GM12878 (cell line): ENCODE measurements at regions not wholly inside any gene's neighbourhood (a gene's known extent, or its start where the extent isn't known, plus 50 kb on each side); places are given as distances from the start of the nearest gene placed in this dataset.

Experiments used
- ATAC-seq: fragments of 200-7000 bp; cut with Tn5 transposase; 3 replicates; pipeline ENCODE4 v1.9.1; 2020; ENCODE audit warnings: mild to moderate bottlenecking, moderate library complexity
- BruUV-seq: library from RNA; stranded (reverse); fragments of 400-500 nt; replicated peaks from 2 replicates; lab custom pipeline; 2021; lab: Mats Ljungman, UMichigan
- CTCF ChIA-PET: fragments of 300-600 bp; sonication (Branson Sonifier 250); formaldehyde crosslinking; extraction: SDS; loops from one replicate; lab custom pipeline; 2021; ENCODE audit warnings: inconsistent platforms; lab: Yijun Ruan, JAX
- POLR2A ChIA-PET: fragments of 350-600 bp; formaldehyde crosslinking; extraction: SDS; loops from one replicate; lab custom pipeline; 2021; ENCODE audit warnings: inconsistent platforms; lab: Charles Lee
- RAD21 ChIA-PET: fragments of 300-600 bp; sonication (Branson Sonifier 250); formaldehyde crosslinking; loops from one replicate; lab custom pipeline; 2023; ENCODE audit warnings: antibody characterized with exemption; ENCODE audit not compliant: unreplicated experiment; lab: Charles Lee
- SMC1A ChIA-PET: fragments of 300-600 bp; sonication (Branson Sonifier 250); formaldehyde crosslinking; loops from one replicate; lab custom pipeline; 2023; ENCODE audit not compliant: unreplicated experiment, uncharacterized antibody; lab: Charles Lee
- DNase-seq: peaks from one replicate; pipeline ENCODE4 v3.0.0-alpha.2; 2011; ENCODE audit warnings: low read depth, low spot score
- FAIRE-seq: peaks from 3 replicates; lab custom pipeline; 2011; peaks lifted over from hg19 to GRCh38; lab: Jason Lieb, UNC
- H2AFZ ChIP-seq: 2 replicates; pipeline ENCODE4 v1.6.0; 2011; ENCODE audit warnings: low read depth, low read length, control low read depth; ENCODE audit not compliant: control insufficient read depth
- H3K27ac ChIP-seq: 2 replicates; pipeline ENCODE4 v1.5.1; 2011; ENCODE audit warnings: control low read depth; ENCODE audit not compliant: control insufficient read depth, insufficient read depth
- H3K27me3 ChIP-seq, 2 experiments: replicated peaks in 1 of 2; 2 replicates each; pipeline versions ENCODE4 v1.6.0 to v1.6.1; 2011; ENCODE audit warnings: low read length in 1 of 2; ENCODE audit not compliant: control insufficient read depth in 2 of 2, insufficient read depth in 2 of 2
- H3K36me3 ChIP-seq, 2 experiments: 2 replicates each; pipeline ENCODE4 v1.5.1; 2011; ENCODE audit warnings: low read length in 1 of 2; ENCODE audit not compliant: control insufficient read depth in 2 of 2, insufficient read depth in 2 of 2
- H3K4me1 ChIP-seq: 2 replicates; pipeline ENCODE4 v1.6.1; 2011; ENCODE audit warnings: mild to moderate bottlenecking, low read length, moderate library complexity, mixed read lengths; ENCODE audit not compliant: control insufficient read depth, insufficient read depth
- H3K4me2 ChIP-seq: 2 replicates; pipeline ENCODE4 v1.6.0; 2011; ENCODE audit warnings: control low read depth; ENCODE audit not compliant: control insufficient read depth, insufficient read depth
- H3K4me3 ChIP-seq: fragments of 200-600 bp; sonication (generic); 2 replicates; pipeline ENCODE4 v1.5.1; 2016
- H3K79me2 ChIP-seq: 2 replicates; pipeline ENCODE4 v1.6.0; 2011; ENCODE audit warnings: low read length; ENCODE audit not compliant: control insufficient read depth, insufficient read depth
- H3K9ac ChIP-seq: 2 replicates; pipeline ENCODE4 v1.8.0; 2011; ENCODE audit warnings: low read length, control low read depth, mixed read lengths; ENCODE audit not compliant: control insufficient read depth, insufficient read depth
- H3K9me3 ChIP-seq: replicated peaks from 3 replicates; pipeline ENCODE4 v1.5.1; 2011; ENCODE audit warnings: mild to moderate bottlenecking, low read length; ENCODE audit not compliant: control insufficient read depth, insufficient read depth
- H4K20me1 ChIP-seq: 2 replicates; pipeline ENCODE4 v1.6.0; 2011; ENCODE audit not compliant: control insufficient read depth, insufficient read depth
- CBFB ChIP-seq: IDR thresholded peaks from 2 replicates; pipeline ENCODE4 v1.6.1; 2016; ENCODE audit warnings: antibody characterized with exemption, low read depth
- HDAC2 ChIP-seq: fragments of 200-600 bp; sonication (generic); IDR thresholded peaks from 2 replicates; pipeline ENCODE4 v1.6.1; 2017
- JUNB ChIP-seq: IDR thresholded peaks from 2 replicates; pipeline ENCODE4 v1.6.1; 2016; ENCODE audit warnings: antibody characterized with exemption, mild to moderate bottlenecking
- MYB ChIP-seq: fragments of 150-350 bp; IDR thresholded peaks from 2 replicates; pipeline ENCODE4 v1.6.1; 2014; ENCODE audit warnings: mild to moderate bottlenecking, low read depth, low read length, borderline replicate concordance
- NR2C2 ChIP-seq: IDR thresholded peaks from 2 replicates; pipeline ENCODE4 v1.6.1; 2011; ENCODE audit warnings: borderline replicate concordance, low read depth; ENCODE audit not compliant: control insufficient read depth, insufficient read length
- PAX8 ChIP-seq: fragments of 450-650 bp; IDR thresholded peaks from 2 replicates; pipeline ENCODE4 v1.6.1; 2017; ENCODE audit warnings: mild to moderate bottlenecking, moderate library complexity
- ZBED1 ChIP-seq: IDR thresholded peaks from 2 replicates; pipeline ENCODE4 v1.6.1; 2016; ENCODE audit warnings: borderline replicate concordance
- ZNF207 ChIP-seq: fragments of 450-650 bp; IDR thresholded peaks from 2 replicates; pipeline ENCODE4 v1.6.1; 2014; ENCODE audit warnings: antibody characterized with exemption, mild to moderate bottlenecking, borderline replicate concordance
- ZZZ3 ChIP-seq: IDR thresholded peaks from 2 replicates; pipeline ENCODE4 v1.6.1; 2011; ENCODE audit warnings: low read depth; ENCODE audit not compliant: control insufficient read depth, insufficient read length
- WGBS: methylation state at CpG from one replicate; pipeline ENCODE4 v1.1.6; 2016; ENCODE audit warnings: low lambda C conversion rate; ENCODE audit not compliant: insufficient replicate concordance, insufficient coverage; ENCODE audit errors: missing lambda C conversion rate; 5-methylcytosine and 5-hydroxymethylcytosine counted together
- in situ Hi-C: fragments of 300-500 bp; cut with MboI; formaldehyde crosslinking; loops from 9 replicates; pipeline ENCODE4 v1.14.3; 2018; ENCODE audit warnings: mixed read lengths
- intact Hi-C: fragments of 100-400 bp; cut with micrococcal nuclease; formaldehyde crosslinking; loops from one replicate; pipeline ENCODE4 v1.14.2; 2022; ENCODE audit not compliant: unreplicated experiment
- TF ChIP-seq, protein P1 (sequence below): IDR thresholded peaks from 2 replicates; pipeline ENCODE4 v1.6.1; 2012; ENCODE audit warnings: low read length, inconsistent platforms
- TF ChIP-seq, protein P2 (sequence below): IDR thresholded peaks from 2 replicates; pipeline ENCODE4 v1.6.1; 2012; ENCODE audit warnings: low read depth, low read length, improper control_type of control experiment

DNA sequence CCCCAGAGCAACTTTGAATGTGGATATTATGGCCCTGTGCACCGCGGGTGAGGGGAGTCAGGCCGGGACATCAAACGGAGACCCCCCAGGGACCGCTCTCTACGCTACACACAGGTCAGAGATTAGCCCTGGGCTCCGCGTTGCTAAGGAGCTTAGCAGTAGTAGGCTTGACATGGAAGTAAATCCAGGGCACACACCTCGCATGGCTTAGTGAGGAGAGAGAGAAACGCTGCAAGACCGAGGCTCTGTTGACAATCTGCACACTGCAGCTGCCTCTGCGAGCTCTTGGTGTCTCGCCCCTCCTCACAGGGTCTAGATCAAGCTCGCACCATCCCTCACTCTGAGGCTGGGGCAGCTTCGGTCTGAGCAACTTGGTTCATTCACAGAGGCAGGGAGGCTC is 116.1 kb upstream of the CDH4 start:
- Histone ChIP-seq H2AFZ (no peak overlapping the region), H3K27ac (no peak overlapping the region), H3K9ac (no peak overlapping the region), H4K20me1 (no peaks in the 10 kb centered on the region), H3K27me3 (no peaks in the 10 kb centered on the region), H3K4me3 (no peak overlapping the region), H3K4me2 (no peak overlapping the region)
- ChIA-PET SMC1A (interaction anchor here (0.8 kb wide), 1 partner anchor 153 kb away, joined by 4 read pairs; no protein-coding TSS in a partner anchor), CTCF (no interaction called here), RAD21 (no interaction called here)
- intact Hi-C loops = no loop called here
- no peak for FAIRE-seq
- DNase-seq = no peak
- in situ Hi-C loops = no loop called here
- BruUV-seq = no TSS peak
- WGBS = 15% methylated on average over 15 of the region's 15 CpGs
- no peak for TF ChIP-seq MYB
- TF ChIP-seq, protein P1, sequence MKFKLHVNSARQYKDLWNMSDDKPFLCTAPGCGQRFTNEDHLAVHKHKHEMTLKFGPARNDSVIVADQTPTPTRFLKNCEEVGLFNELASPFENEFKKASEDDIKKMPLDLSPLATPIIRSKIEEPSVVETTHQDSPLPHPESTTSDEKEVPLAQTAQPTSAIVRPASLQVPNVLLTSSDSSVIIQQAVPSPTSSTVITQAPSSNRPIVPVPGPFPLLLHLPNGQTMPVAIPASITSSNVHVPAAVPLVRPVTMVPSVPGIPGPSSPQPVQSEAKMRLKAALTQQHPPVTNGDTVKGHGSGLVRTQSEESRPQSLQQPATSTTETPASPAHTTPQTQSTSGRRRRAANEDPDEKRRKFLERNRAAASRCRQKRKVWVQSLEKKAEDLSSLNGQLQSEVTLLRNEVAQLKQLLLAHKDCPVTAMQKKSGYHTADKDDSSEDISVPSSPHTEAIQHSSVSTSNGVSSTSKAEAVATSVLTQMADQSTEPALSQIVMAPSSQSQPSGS = no peak
- TF ChIP-seq ZNF207 = no peak
- no peak for TF ChIP-seq CBFB
- TF ChIP-seq ZBED1 = no peak
- TF ChIP-seq, protein P2, sequence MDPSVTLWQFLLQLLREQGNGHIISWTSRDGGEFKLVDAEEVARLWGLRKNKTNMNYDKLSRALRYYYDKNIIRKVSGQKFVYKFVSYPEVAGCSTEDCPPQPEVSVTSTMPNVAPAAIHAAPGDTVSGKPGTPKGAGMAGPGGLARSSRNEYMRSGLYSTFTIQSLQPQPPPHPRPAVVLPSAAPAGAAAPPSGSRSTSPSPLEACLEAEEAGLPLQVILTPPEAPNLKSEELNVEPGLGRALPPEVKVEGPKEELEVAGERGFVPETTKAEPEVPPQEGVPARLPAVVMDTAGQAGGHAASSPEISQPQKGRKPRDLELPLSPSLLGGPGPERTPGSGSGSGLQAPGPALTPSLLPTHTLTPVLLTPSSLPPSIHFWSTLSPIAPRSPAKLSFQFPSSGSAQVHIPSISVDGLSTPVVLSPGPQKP = no peak
- no peak for TF ChIP-seq ZZZ3
- TF ChIP-seq PAX8 = no peak
- TF ChIP-seq JUNB = no peak
- TF ChIP-seq NR2C2 = no peak
- no peak for TF ChIP-seq HDAC2
- TF ChIP-seq, all 136 proteins: peak for 0
- POLR2A ChIA-PET = no interaction called here
- Histone ChIP-seq H3K4me1 (no peaks in the 10 kb centered on the region), H3K79me2 (no peaks in the 10 kb centered on the region), H3K9me3 (no peaks in the 10 kb centered on the region), H3K36me3 (no peaks in the 10 kb centered on the region)
- no peak for ATAC-seq
